Chondrocyte (in vitro differentiated cells): ENCODE measurements at regions not wholly inside any gene's neighbourhood (a gene's known extent, or its start where the extent isn't known, plus 50 kb on each side); places are given as distances from the start of the nearest gene placed in this dataset.

Experiments
- DNase-seq: peaks from one replicate; pipeline ENCODE4 v3.0.0; 2021; ENCODE audit warnings: mixed read lengths, low spot score
- H3K27ac Mint-ChIP-seq: one replicate; pipeline ENCODE4 v1.8.0; 2021; ENCODE audit warnings: mild to moderate bottlenecking, moderate library complexity, mixed read lengths; ENCODE audit not compliant: unreplicated experiment
- H3K27me3 Mint-ChIP-seq: 2 replicates; pipeline ENCODE4 v1.8.0; 2021; ENCODE audit warnings: low read depth, mixed read lengths
- H3K36me3 Mint-ChIP-seq: 2 replicates; pipeline ENCODE4 v1.8.0; 2021; ENCODE audit warnings: low read depth, mixed read lengths
- H3K4me1 Mint-ChIP-seq: 2 replicates; pipeline ENCODE4 v1.8.0; 2021; ENCODE audit warnings: low read depth, mild to moderate bottlenecking, mixed read lengths
- H3K4me3 Mint-ChIP-seq: one replicate; pipeline ENCODE4 v1.8.0; 2021; ENCODE audit warnings: mild to moderate bottlenecking, moderate library complexity, mixed read lengths; ENCODE audit not compliant: unreplicated experiment
- H3K9me3 Mint-ChIP-seq: 2 replicates; pipeline ENCODE4 v1.8.0; 2021; ENCODE audit warnings: low read depth, mixed read lengths
- CTCF ChIP-seq: fragments of 200-600 bp; sonication (generic); IDR thresholded peaks from 2 replicates; pipeline ENCODE4 v1.5.0; 2021; ENCODE audit warnings: antibody characterized with exemption, mild to moderate bottlenecking, moderate library complexity

GRCh38 chr12:127681151-127681754 is 585.7 kb upstream of the TMEM132C start:
- Mint-ChIP-seq H3K4me3 (no peak overlapping the region), H3K36me3 (no peaks in the 10 kb centered on the region), H3K27ac (no peak overlapping the region), H3K4me1 (peaks cover 16% of the 10 kb centered on the region), H3K9me3 (peaks cover 6% of the 10 kb centered on the region), H3K27me3 (no peaks in the 10 kb centered on the region)
- DNase-seq, result no peak
- TF ChIP-seq CTCF, result no peak

GRCh38 chr12:127685491-127685890 is 581.5 kb upstream of the TMEM132C start:
- no peaks in the 10 kb centered on the region for H3K27me3 Mint-ChIP-seq
- H3K9me3 Mint-ChIP-seq, result peaks cover 6% of the 10 kb centered on the region
- no peak overlapping the region for H3K27ac Mint-ChIP-seq
- DNase-seq, result no peak
- H3K4me3 Mint-ChIP-seq, result no peak overlapping the region
- TF ChIP-seq CTCF, result no peak
- H3K36me3 Mint-ChIP-seq, result no peaks in the 10 kb centered on the region
- H3K4me1 Mint-ChIP-seq, result peaks cover 7% of the 10 kb centered on the region

GRCh38 chr12:127685931-127686330 is 581.0 kb upstream of the TMEM132C start:
- Mint-ChIP-seq H3K36me3 (no peaks in the 10 kb centered on the region), H3K27me3 (no peaks in the 10 kb centered on the region), H3K27ac (no peak overlapping the region), H3K4me3 (no peak overlapping the region), H3K4me1 (peaks cover 7% of the 10 kb centered on the region), H3K9me3 (peaks cover 6% of the 10 kb centered on the region)
- TF ChIP-seq CTCF, result no peak
- no peak for DNase-seq

GRCh38 chr12:127687181-127687580 is 579.8 kb upstream of the TMEM132C start:
- DNase-seq, result no peak
- Mint-ChIP-seq H3K9me3 (peaks cover 6% of the 10 kb centered on the region), H3K36me3 (no peaks in the 10 kb centered on the region), H3K4me1 (no peaks in the 10 kb centered on the region), H3K27me3 (no peaks in the 10 kb centered on the region), H3K4me3 (no peak overlapping the region), H3K27ac (no peak overlapping the region)
- TF ChIP-seq CTCF, result no peak

- no peak for TF ChIP-seq CTCF
- Mint-ChIP-seq H3K36me3 (no peaks in the 10 kb centered on the region), H3K27ac (no peak overlapping the region), H3K4me1 (no peaks in the 10 kb centered on the region), H3K4me3 (no peak overlapping the region), H3K9me3 (peaks cover 6% of the 10 kb centered on the region), H3K27me3 (peaks cover 1% of the 10 kb centered on the region)
- DNase-seq, result no peak
These were observed 578.0 kb upstream of the TMEM132C start for GRCh38 chr12:127688906-127689428.
